ENCODE measurements at regions not wholly inside any gene's neighbourhood (a gene's known extent, or its start where the extent isn't known, plus 50 kb on each side); places are given as distances from the start of the nearest gene placed in this dataset.

DNA sequence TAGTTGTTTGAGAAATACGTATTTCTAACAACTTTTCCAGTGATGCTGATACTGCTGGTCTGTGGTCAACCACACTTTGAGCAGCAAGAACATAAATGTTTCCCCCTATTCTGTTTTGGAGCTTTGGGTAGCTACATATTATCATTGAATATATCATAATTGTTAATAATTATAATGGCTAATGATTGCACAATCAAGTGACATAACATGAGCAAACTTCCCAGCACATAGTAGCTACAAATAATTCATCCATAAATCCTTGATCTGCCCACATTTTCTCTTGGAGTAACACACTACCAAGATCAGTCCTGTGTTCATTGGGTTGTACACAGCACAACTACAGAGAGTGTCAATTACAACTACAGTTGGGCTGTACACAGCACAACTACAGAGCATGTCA, 436.3 kb upstream of the MAGEB18 start:
- TF ChIP-seq POLR2A (IDR thresholded peaks at IDR 0.05) = no peak
- TF ChIP-seq, protein P1, sequence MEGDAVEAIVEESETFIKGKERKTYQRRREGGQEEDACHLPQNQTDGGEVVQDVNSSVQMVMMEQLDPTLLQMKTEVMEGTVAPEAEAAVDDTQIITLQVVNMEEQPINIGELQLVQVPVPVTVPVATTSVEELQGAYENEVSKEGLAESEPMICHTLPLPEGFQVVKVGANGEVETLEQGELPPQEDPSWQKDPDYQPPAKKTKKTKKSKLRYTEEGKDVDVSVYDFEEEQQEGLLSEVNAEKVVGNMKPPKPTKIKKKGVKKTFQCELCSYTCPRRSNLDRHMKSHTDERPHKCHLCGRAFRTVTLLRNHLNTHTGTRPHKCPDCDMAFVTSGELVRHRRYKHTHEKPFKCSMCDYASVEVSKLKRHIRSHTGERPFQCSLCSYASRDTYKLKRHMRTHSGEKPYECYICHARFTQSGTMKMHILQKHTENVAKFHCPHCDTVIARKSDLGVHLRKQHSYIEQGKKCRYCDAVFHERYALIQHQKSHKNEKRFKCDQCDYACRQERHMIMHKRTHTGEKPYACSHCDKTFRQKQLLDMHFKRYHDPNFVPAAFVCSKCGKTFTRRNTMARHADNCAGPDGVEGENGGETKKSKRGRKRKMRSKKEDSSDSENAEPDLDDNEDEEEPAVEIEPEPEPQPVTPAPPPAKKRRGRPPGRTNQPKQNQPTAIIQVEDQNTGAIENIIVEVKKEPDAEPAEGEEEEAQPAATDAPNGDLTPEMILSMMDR (IDR thresholded peaks at IDR 0.05) = no peak

Measured in testis (tissue), 2 donors.